Loucy (cell line): ENCODE measurements at regions not wholly inside any gene's neighbourhood (a gene's known extent, or its start where the extent isn't known, plus 50 kb on each side); places are given as distances from the start of the nearest gene placed in this dataset.

Experiments used
- H2AFZ ChIP-seq: fragments of 200-600 bp; sonication (generic); 2 replicates; pipeline ENCODE4 v1.6.0; 2016; ENCODE audit warnings: antibody characterized with exemption, mild to moderate bottlenecking, low read length, moderate library complexity
- H3F3A ChIP-seq: fragments of 200-600 bp; 2 replicates; pipeline ENCODE4 v1.6.0; 2016; ENCODE audit warnings: antibody characterized with exemption, low read depth, mild to moderate bottlenecking
- H3K27me3 ChIP-seq: fragments of 200-600 bp; sonication (generic); 2 replicates; pipeline ENCODE4 v1.6.1; 2014; ENCODE audit warnings: low read length, mild to moderate bottlenecking; ENCODE audit not compliant: insufficient read depth, poor library complexity, severe bottlenecking
- H3K36me3 ChIP-seq: fragments of 200-600 bp; sonication (generic); 2 replicates; pipeline ENCODE4 v1.6.1; 2016; ENCODE audit warnings: low read length; ENCODE audit not compliant: insufficient read depth
- H3K4me1 ChIP-seq: fragments of 200-600 bp; sonication (generic); 2 replicates; pipeline ENCODE4 v1.5.1; 2014; ENCODE audit warnings: low read length, mild to moderate bottlenecking; ENCODE audit not compliant: insufficient read depth, poor library complexity, severe bottlenecking
- H3K4me2 ChIP-seq: fragments of 200-600 bp; sonication (generic); 2 replicates; pipeline ENCODE4 v1.6.0; 2014; ENCODE audit warnings: antibody characterized with exemption, low read length, low read depth, mild to moderate bottlenecking; ENCODE audit not compliant: poor library complexity, severe bottlenecking
- H3K4me3 ChIP-seq: fragments of 200-600 bp; sonication (generic); 2 replicates; pipeline ENCODE4 v1.5.1; 2014; ENCODE audit warnings: low read length, mild to moderate bottlenecking, mixed read lengths; ENCODE audit not compliant: poor library complexity, severe bottlenecking
- H3K79me2 ChIP-seq: fragments of 200-600 bp; sonication (generic); 2 replicates; pipeline ENCODE4 v1.6.1; 2014; ENCODE audit warnings: low read length; ENCODE audit not compliant: insufficient read depth
- H3K9ac ChIP-seq: fragments of 200-600 bp; sonication (generic); 2 replicates; pipeline ENCODE4 v1.6.0; 2014; ENCODE audit warnings: mild to moderate bottlenecking, low read depth, low read length, moderate library complexity; ENCODE audit not compliant: poor library complexity, severe bottlenecking
- H3K9me2 ChIP-seq: fragments of 200-600 bp; sonication (generic); replicated peaks from 2 replicates; pipeline ENCODE4 v1.6.1; 2016; ENCODE audit warnings: low read depth, low read length, mixed read lengths
- H3K9me3 ChIP-seq: fragments of 200-600 bp; sonication (generic); 2 replicates; pipeline ENCODE4 v1.6.1; 2014; ENCODE audit warnings: mild to moderate bottlenecking, antibody characterized with exemption, low read length, low read depth; ENCODE audit not compliant: insufficient read depth
- H4K20me1 ChIP-seq: fragments of 200-600 bp; sonication (generic); 2 replicates; pipeline ENCODE4 v1.6.0; 2014; ENCODE audit warnings: antibody characterized with exemption, low read length, mild to moderate bottlenecking; ENCODE audit not compliant: insufficient read depth, poor library complexity, severe bottlenecking
- CTCF ChIP-seq: fragments of 200-600 bp; sonication (generic); conservative IDR thresholded peaks from 2 replicates; pipeline ENCODE4 v1.5.1; 2014; ENCODE audit warnings: mild to moderate bottlenecking, antibody characterized with exemption, low read length
- EZH2phosphoT487 ChIP-seq: fragments of 200-600 bp; IDR thresholded peaks from 2 replicates; pipeline ENCODE4 v1.6.1; 2018; ENCODE audit warnings: antibody characterized with exemption, mild to moderate bottlenecking, moderate library complexity, borderline replicate concordance

- Histone ChIP-seq H3K9me2 (no peaks in the 10 kb centered on the region), H2AFZ (no peak overlapping the region), H3K9me3 (no peaks in the 10 kb centered on the region), H3K9ac (no peak overlapping the region), H4K20me1 (no peaks in the 10 kb centered on the region), H3K4me1 (peaks cover 3% of the 10 kb centered on the region), H3K4me3 (no peak overlapping the region), H3F3A (no peaks in the 10 kb centered on the region), H3K27me3 (peaks cover 11% of the 10 kb centered on the region), H3K36me3 (no peaks in the 10 kb centered on the region), H3K79me2 (no peaks in the 10 kb centered on the region), H3K4me2 (no peak overlapping the region)
- TF ChIP-seq EZH2phosphoT487 (no peak), CTCF (no peak)
Observed at GRCh38 chr7:131189488-131189887, 138.2 kb upstream of the MKLN1 start.

GRCh38 chr7:131190146-131190545, 137.5 kb upstream of the MKLN1 start:
- H3K27me3 ChIP-seq: peaks cover 11% of the 10 kb centered on the region
- H2AFZ ChIP-seq: no peak overlapping the region
- no peak for TF ChIP-seq CTCF
- no peak for TF ChIP-seq EZH2phosphoT487
- H3K36me3 ChIP-seq: no peaks in the 10 kb centered on the region
- H3K9me3 ChIP-seq: no peaks in the 10 kb centered on the region
- H3K9ac ChIP-seq: no peak overlapping the region
- H3K4me1 ChIP-seq: peaks cover 3% of the 10 kb centered on the region
- no peak overlapping the region for H3K4me2 ChIP-seq
- no peaks in the 10 kb centered on the region for H4K20me1 ChIP-seq
- no peaks in the 10 kb centered on the region for H3K9me2 ChIP-seq
- H3K79me2 ChIP-seq: no peaks in the 10 kb centered on the region
- no peak overlapping the region for H3K4me3 ChIP-seq
- no peaks in the 10 kb centered on the region for H3F3A ChIP-seq

- TF ChIP-seq CTCF: no peak
- no peak for TF ChIP-seq EZH2phosphoT487
- H3K4me1 ChIP-seq: peaks cover 3% of the 10 kb centered on the region
- H3K4me2 ChIP-seq: no peak overlapping the region
- H2AFZ ChIP-seq: no peak overlapping the region
- H3K4me3 ChIP-seq: no peak overlapping the region
- H3K9me2 ChIP-seq: no peaks in the 10 kb centered on the region
- H4K20me1 ChIP-seq: no peaks in the 10 kb centered on the region
- no peak overlapping the region for H3K9ac ChIP-seq
- H3F3A ChIP-seq: no peaks in the 10 kb centered on the region
- no peaks in the 10 kb centered on the region for H3K9me3 ChIP-seq
- no peaks in the 10 kb centered on the region for H3K36me3 ChIP-seq
- H3K27me3 ChIP-seq: peaks cover 11% of the 10 kb centered on the region
- H3K79me2 ChIP-seq: no peaks in the 10 kb centered on the region
Observed at GRCh38 chr7:131190581-131190980, 137.1 kb upstream of the MKLN1 start.
